OCI-LY7 (cell line): ENCODE measurements at regions not wholly inside any gene's neighbourhood (a gene's known extent, or its start where the extent isn't known, plus 50 kb on each side); places are given as distances from the start of the nearest gene placed in this dataset.

Experiments
- CTCF ChIP-seq: fragments of 200-600 bp; sonication (generic); conservative IDR thresholded peaks from 2 replicates; pipeline ENCODE4 v1.5.1; 2014; ENCODE audit warnings: mild to moderate bottlenecking, antibody characterized with exemption, low read length, moderate library complexity, mixed read lengths
- EZH2phosphoT487 ChIP-seq: fragments of 200-600 bp; sonication (generic); IDR thresholded peaks from 2 replicates; pipeline ENCODE4 v1.6.1; 2018; ENCODE audit warnings: low read depth, borderline replicate concordance, mild to moderate bottlenecking, mixed run types, antibody characterized with exemption, low read length, moderate library complexity, mixed read lengths

- no peak for TF ChIP-seq CTCF
- TF ChIP-seq EZH2phosphoT487, result no peak
Measured at GRCh38 chr6:93759190-93759589, 339.8 kb upstream of the EPHA7 start.
